Pancreas (tissue), 10 donors: ENCODE measurements at regions not wholly inside any gene's neighbourhood (a gene's known extent, or its start where the extent isn't known, plus 50 kb on each side); places are given as distances from the start of the nearest gene placed in this dataset.

Experiments used
- ATAC-seq, 4 donors: fragments of 200-7000 bp; cut with Tn5 transposase; one replicate each; pipeline versions ENCODE4 v1.8.0 to v1.9.1; 2020; ENCODE audit warnings: mild to moderate bottlenecking in 4 of 4, moderate library complexity in 4 of 4
- DNase-seq, 6 donors: peaks; one replicate each; pipeline ENCODE4 v3.0.0-alpha.2; 2020
- FAIRE-seq: peaks from 2 replicates; lab custom pipeline; 2012; peaks lifted over from hg19 to GRCh38; lab: Jason Lieb, UNC
- H3K27ac ChIP-seq, 4 donors: fragments of 200-600 bp; sonication (generic); 1 replicate in 3 of 4; 2 replicates in 1 of 4; pipeline versions ENCODE4 v1.5.0 to v1.8.0; 2020
- H3K27me3 ChIP-seq, 4 donors: fragments of 200-600 bp; one replicate each; pipeline ENCODE4 v1.8.0; 2021
- H3K36me3 ChIP-seq, 3 donors: fragments of 200-600 bp; sonication (generic) in 1 of 3; one replicate each; pipeline versions ENCODE4 v1.5.0 to v1.8.0; 2020 to 2021
- H3K4me1 ChIP-seq, 3 donors: fragments of 200-600 bp; one replicate each; pipeline ENCODE4 v1.8.0; 2021
- H3K4me3 ChIP-seq, 4 donors: fragments of 200-600 bp; sonication (generic) in 2 of 4; one replicate each; pipeline versions ENCODE4 v1.5.0 to v1.8.0; 2020 to 2021
- H3K9me3 ChIP-seq, 4 donors: fragments of 200-600 bp; one replicate each; pipeline ENCODE4 v1.8.0; 2021
- WGBS, 2 donors: extraction: QIAGEN DNeasy Blood & Tissue Kit; methylation state at CpG; one replicate each; pipeline ENCODE4 v1.1.7; 2013; 5-methylcytosine and 5-hydroxymethylcytosine counted together
- intact Hi-C, 3 donors: fragments of 100-400 bp; cut with DNase I; formaldehyde crosslinking; loops; one replicate each; pipeline versions ENCODE4 v1.11.1 to v1.14.2; 2022
- TF ChIP-seq, protein P1 (sequence below), 4 donors: fragments of 200-600 bp; sonication (generic) in 3 of 4; IDR thresholded peaks; one replicate each; pipeline versions ENCODE4 v1.5.0 to v1.8.0; 2021; ENCODE audit warnings: antibody characterized with exemption in 4 of 4
- donor health status: healthy with polysubstance abuse.
- donor health status: DM: no; HTN: no; CAD: no; lungs with moderate emphysema.
- donor health status: DM: no; HTN: no; CAD: no.
- donor health status: control.
- donor health status: control.
- donor health status: Bipolar disorder and iron deficiency.
- donor health status: DM: yes; HTN: yes; CAD: no.
- donor health status: DM: no; HTN: no; CAD: no.
- donor health status: DM: no; HTN: no; CAD: no.
- donor health status: DM: yes; HTN: yes; CAD: no.

DNA sequence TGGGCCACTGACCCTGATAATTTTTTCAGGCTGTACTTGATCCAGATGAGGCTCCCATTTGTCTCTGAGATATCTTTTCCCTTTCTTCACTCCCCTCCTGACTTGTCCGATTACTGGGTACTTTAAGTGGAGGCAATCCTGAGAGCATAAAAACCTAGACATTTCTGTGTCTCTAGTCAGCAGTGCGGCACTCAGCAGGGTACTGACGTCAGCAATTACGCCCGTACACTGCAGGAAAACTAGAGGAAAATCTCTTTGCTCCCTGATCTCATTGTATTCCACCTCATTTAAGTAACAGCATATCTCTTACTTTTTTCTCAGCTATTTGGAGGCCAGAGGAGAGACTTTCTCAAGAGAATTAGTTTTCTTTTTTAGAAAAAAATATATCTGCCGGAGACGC, 315.5 kb upstream of the OR4E1 start:
- peaks cover 0 to 6% (median 0%) of the 10 kb centered on the region in 4 donors for H3K27me3 ChIP-seq
- TF ChIP-seq, protein P1, sequence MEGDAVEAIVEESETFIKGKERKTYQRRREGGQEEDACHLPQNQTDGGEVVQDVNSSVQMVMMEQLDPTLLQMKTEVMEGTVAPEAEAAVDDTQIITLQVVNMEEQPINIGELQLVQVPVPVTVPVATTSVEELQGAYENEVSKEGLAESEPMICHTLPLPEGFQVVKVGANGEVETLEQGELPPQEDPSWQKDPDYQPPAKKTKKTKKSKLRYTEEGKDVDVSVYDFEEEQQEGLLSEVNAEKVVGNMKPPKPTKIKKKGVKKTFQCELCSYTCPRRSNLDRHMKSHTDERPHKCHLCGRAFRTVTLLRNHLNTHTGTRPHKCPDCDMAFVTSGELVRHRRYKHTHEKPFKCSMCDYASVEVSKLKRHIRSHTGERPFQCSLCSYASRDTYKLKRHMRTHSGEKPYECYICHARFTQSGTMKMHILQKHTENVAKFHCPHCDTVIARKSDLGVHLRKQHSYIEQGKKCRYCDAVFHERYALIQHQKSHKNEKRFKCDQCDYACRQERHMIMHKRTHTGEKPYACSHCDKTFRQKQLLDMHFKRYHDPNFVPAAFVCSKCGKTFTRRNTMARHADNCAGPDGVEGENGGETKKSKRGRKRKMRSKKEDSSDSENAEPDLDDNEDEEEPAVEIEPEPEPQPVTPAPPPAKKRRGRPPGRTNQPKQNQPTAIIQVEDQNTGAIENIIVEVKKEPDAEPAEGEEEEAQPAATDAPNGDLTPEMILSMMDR (IDR thresholded peaks at IDR 0.05), result no peak
- H3K9me3 ChIP-seq, result no peaks in the 10 kb centered on the region
- WGBS, 2 donors, result 58 to 69% methylated on average over 7 of the region's 7 CpGs
- ATAC-seq, result no peak
- intact Hi-C loops, result no loop called here
- H3K36me3 ChIP-seq, result no peaks in the 10 kb centered on the region
- FAIRE-seq, result no peak
- H3K4me3 ChIP-seq, result no peak overlapping the region
- no peaks in the 10 kb centered on the region for H3K4me1 ChIP-seq
- DNase-seq, result no peak
- H3K27ac ChIP-seq, result no peak overlapping the region

DNA sequence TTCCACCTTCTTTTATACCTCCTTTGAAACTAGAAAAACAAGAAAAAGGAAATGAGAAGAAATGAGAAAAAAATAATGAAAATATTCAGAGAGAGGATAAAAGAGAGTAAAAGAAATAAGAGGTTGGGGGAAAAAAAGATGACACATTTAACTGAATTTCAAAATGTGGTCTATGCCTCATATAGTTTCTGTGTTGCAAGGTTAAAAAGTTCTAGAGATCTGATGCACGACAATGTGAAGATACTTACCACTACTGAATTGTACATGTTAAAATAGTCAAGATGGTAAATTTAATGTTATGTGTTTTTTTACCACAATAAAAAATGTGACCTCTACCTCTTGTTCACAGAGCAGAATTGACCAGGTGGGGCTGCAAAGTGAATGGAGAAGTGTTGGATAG, 314.8 kb upstream of the OR4E1 start:
- TF ChIP-seq, protein P1 (IDR thresholded peaks at IDR 0.05), result no peak
- Histone ChIP-seq H3K27me3 (no peaks in the 10 kb centered on the region), H3K4me3 (no peak overlapping the region), H3K9me3 (no peaks in the 10 kb centered on the region), H3K4me1 (no peaks in the 10 kb centered on the region), H3K36me3 (no peaks in the 10 kb centered on the region), H3K27ac (no peak overlapping the region)
- ATAC-seq (no peak), DNase-seq (no peak), FAIRE-seq (no peak)
- intact Hi-C loops, result no loop called here
- 49 to 74% methylated on average over 1 of the region's 1 CpG for WGBS, 2 donors

DNA sequence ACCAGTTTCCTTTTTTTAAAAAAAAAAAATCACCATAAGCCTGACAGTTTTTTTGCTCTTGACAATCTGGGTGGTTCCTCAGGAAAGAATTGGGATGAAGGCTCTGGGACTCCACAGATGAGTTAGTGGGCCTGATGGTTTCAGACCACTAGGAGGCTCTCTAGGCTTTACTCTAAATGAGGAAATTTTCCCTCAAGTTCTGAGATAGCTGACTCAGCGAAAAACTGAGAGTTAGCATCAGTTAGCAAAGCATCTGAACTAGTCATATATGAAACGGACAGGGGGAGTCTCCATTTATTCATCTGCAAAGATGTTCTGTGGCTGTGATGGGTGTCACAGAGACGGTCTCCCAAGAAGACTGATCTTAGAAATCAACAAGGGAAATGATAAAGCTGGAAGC, 314.3 kb upstream of the OR4E1 start:
- intact Hi-C loops, result no loop called here
- Histone ChIP-seq H3K4me3 (no peak overlapping the region), H3K27ac (no peak overlapping the region), H3K9me3 (no peaks in the 10 kb centered on the region), H3K27me3 (no peaks in the 10 kb centered on the region), H3K36me3 (no peaks in the 10 kb centered on the region), H3K4me1 (no peaks in the 10 kb centered on the region)
- FAIRE-seq (no peak), DNase-seq (no peak), ATAC-seq (peak in 1 of 4 donors; percentile 39)
- TF ChIP-seq, protein P1 (IDR thresholded peaks at IDR 0.05), result no peak
- 14 to 19% methylated on average over 3 of the region's 3 CpGs for WGBS, 2 donors

DNA sequence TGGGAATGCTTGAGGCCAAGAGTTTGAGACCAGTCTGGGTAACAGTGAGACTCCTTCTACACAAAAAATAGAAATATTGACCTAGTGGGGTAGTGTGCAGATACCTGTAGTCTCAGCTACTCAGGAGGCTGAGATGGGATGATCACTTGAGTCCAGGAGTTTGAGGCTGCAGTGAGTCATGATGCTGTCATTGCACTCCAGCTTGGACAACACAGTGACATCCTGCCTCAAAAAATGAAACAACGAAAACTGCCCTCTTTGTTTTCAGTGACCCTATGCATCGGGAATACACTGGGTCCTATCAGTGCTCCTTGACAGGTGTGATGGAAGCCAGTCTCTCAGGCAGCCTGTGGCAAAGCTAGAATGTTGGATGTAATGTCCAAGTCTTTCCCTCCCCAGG, 311.5 kb upstream of the OR4E1 start:
- H3K9me3 ChIP-seq, result no peaks in the 10 kb centered on the region
- H3K27ac ChIP-seq, result no peak overlapping the region
- no peaks in the 10 kb centered on the region for H3K27me3 ChIP-seq
- H3K4me1 ChIP-seq, result no peaks in the 10 kb centered on the region
- intact Hi-C loops, result no loop called here
- FAIRE-seq (no peak), ATAC-seq (no peak), DNase-seq (no peak)
- WGBS, 2 donors, result 33 to 43% methylated on average over 2 of the region's 2 CpGs
- H3K4me3 ChIP-seq, result no peak overlapping the region
- TF ChIP-seq, protein P1 (IDR thresholded peaks at IDR 0.05), result no peak
- H3K36me3 ChIP-seq, result no peaks in the 10 kb centered on the region

DNA sequence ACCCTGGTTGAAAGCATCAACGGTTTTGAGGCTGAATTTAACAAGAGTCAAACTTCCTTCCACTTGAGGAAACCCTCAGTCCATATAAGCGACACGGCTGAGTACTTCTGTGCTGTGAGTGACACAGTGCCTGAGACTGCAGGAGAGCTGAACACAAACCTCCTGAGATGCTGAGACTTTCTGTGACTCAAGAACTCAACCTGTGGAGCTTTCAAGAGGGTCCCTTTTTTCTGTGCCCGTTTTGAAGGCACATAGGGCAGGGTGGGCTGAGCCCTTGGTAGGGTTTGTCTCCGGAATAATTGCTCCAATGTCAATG, 305.3 kb upstream of the OR4E1 start:
- no peak for ATAC-seq
- H3K9me3 ChIP-seq, result no peaks in the 10 kb centered on the region
- WGBS, 2 donors, result 51 to 66% methylated on average over 5 of the region's 5 CpGs
- H3K4me3 ChIP-seq, result no peak overlapping the region
- TF ChIP-seq, protein P1 (IDR thresholded peaks at IDR 0.05), result no peak
- FAIRE-seq, result no peak
- no peak for DNase-seq
- H3K4me1 ChIP-seq, result no peaks in the 10 kb centered on the region
- intact Hi-C loops, result no loop called here
- H3K36me3 ChIP-seq, result no peaks in the 10 kb centered on the region
- H3K27ac ChIP-seq, result no peak overlapping the region
- H3K27me3 ChIP-seq, result peaks cover 0 to 2% (median 0%) of the 10 kb centered on the region in 4 donors
